ENCODE measurements at regions not wholly inside any gene's neighbourhood (a gene's known extent, or its start where the extent isn't known, plus 50 kb on each side); places are given as distances from the start of the nearest gene placed in this dataset.

DNA sequence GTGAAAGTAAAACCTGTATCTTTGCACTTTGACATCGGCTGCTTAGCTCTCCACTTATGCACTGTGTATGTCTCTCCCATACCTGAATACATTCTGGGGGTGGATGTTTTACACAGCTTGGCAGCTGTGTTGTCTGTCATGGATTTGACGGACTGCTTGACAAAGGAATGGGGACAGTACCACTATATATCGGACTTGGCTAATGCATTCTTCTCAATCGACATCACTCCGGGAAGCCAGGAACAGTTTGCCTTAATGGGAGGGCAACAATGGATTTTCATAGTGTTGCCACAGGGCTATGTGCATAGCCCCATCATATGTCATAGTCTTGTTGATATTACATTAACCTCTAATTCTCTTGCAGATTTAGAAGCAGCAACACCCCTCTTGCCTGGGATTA lies 1008.3 kb downstream of the DNAH5 start:
- TF ChIP-seq, protein P1, sequence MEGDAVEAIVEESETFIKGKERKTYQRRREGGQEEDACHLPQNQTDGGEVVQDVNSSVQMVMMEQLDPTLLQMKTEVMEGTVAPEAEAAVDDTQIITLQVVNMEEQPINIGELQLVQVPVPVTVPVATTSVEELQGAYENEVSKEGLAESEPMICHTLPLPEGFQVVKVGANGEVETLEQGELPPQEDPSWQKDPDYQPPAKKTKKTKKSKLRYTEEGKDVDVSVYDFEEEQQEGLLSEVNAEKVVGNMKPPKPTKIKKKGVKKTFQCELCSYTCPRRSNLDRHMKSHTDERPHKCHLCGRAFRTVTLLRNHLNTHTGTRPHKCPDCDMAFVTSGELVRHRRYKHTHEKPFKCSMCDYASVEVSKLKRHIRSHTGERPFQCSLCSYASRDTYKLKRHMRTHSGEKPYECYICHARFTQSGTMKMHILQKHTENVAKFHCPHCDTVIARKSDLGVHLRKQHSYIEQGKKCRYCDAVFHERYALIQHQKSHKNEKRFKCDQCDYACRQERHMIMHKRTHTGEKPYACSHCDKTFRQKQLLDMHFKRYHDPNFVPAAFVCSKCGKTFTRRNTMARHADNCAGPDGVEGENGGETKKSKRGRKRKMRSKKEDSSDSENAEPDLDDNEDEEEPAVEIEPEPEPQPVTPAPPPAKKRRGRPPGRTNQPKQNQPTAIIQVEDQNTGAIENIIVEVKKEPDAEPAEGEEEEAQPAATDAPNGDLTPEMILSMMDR (conservative IDR thresholded peaks at IDR 0.05; ENCODE audit: low read length): no peak
- TF ChIP-seq EZH2phosphoT487 (IDR thresholded peaks at IDR 0.05; ENCODE audit: borderline replicate concordance, low read depth, low read length): no peak
